Neural cell (in vitro differentiated cells): ENCODE measurements at regions not wholly inside any gene's neighbourhood (a gene's known extent, or its start where the extent isn't known, plus 50 kb on each side); places are given as distances from the start of the nearest gene placed in this dataset.

Experiments used
- CTCF ChIP-seq: fragments of 450-650 bp; IDR thresholded peaks from 2 replicates; pipeline ENCODE4 v1.5.1; 2014; ENCODE audit warnings: antibody characterized with exemption, mild to moderate bottlenecking, moderate library complexity; ENCODE audit not compliant: poor library complexity, severe bottlenecking
- EP300 ChIP-seq: fragments of 450-650 bp; conservative IDR thresholded peaks from 2 replicates; pipeline ENCODE4 v1.6.1; 2014; ENCODE audit warnings: antibody characterized with exemption, mild to moderate bottlenecking, moderate library complexity; ENCODE audit not compliant: poor library complexity, severe bottlenecking
- EZH2 ChIP-seq: fragments of 200-600, 300-800 bp; shearing (Covaris generic), sonication (generic); IDR thresholded peaks from 2 replicates; pipeline ENCODE4 v1.6.1; 2014; ENCODE audit warnings: antibody characterized with exemption, low read length, borderline replicate concordance, mild to moderate bottlenecking; ENCODE audit not compliant: insufficient read depth, poor library complexity, severe bottlenecking
- POLR2AphosphoS5 ChIP-seq: IDR thresholded peaks from 2 replicates; pipeline ENCODE4 v1.6.1; 2012
- RAD21 ChIP-seq: fragments of 450-650 bp; conservative IDR thresholded peaks from 2 replicates; pipeline ENCODE4 v1.6.1; 2014; ENCODE audit warnings: antibody characterized with exemption, mild to moderate bottlenecking, moderate library complexity
- REST ChIP-seq: IDR thresholded peaks from 2 replicates; pipeline ENCODE4 v1.6.1; 2012; ENCODE audit warnings: borderline replicate concordance
- SMC3 ChIP-seq: fragments of 450-650 bp; conservative IDR thresholded peaks from 2 replicates; pipeline ENCODE4 v1.6.1; 2014; ENCODE audit warnings: antibody characterized with exemption, mild to moderate bottlenecking, moderate library complexity; ENCODE audit not compliant: poor library complexity
- TAF1 ChIP-seq: IDR thresholded peaks from 2 replicates; pipeline ENCODE4 v1.6.1; 2012; ENCODE audit warnings: low read depth

- no peak for TF ChIP-seq CTCF
- no peak for TF ChIP-seq POLR2AphosphoS5
- TF ChIP-seq EZH2: no peak
- no peak for TF ChIP-seq RAD21
- TF ChIP-seq EP300: no peak
- no peak for TF ChIP-seq REST
- TF ChIP-seq SMC3: no peak
- no peak for TF ChIP-seq TAF1
Observed at GRCh38 chrX:115900425-115900824, 270.1 kb upstream of the AGTR2 start.
